Astrocyte (in vitro differentiated cells and primary cell): ENCODE measurements at regions not wholly inside any gene's neighbourhood (a gene's known extent, or its start where the extent isn't known, plus 50 kb on each side); places are given as distances from the start of the nearest gene placed in this dataset.

Experiments
- DNase-seq: peaks from one replicate; pipeline ENCODE4 v3.0.0-alpha.2; 2010; ENCODE audit warnings: low read depth
- FAIRE-seq: peaks from 2 replicates; lab custom pipeline; 2011; peaks lifted over from hg19 to GRCh38; lab: Jason Lieb, UNC
- H2AFZ ChIP-seq: 2 replicates; pipeline ENCODE4 v1.6.0; 2012; ENCODE audit warnings: low read depth, low read length, inconsistent platforms
- H3K27ac ChIP-seq: 2 replicates; pipeline ENCODE4 v1.5.1; 2011; ENCODE audit warnings: low read depth, low read length, inconsistent platforms
- H3K27me3 ChIP-seq: 2 replicates; pipeline ENCODE4 v1.6.0; 2011; ENCODE audit warnings: low read length, inconsistent platforms; ENCODE audit not compliant: insufficient read depth
- H3K36me3 ChIP-seq: 2 replicates; pipeline ENCODE4 v1.5.1; 2011; ENCODE audit warnings: low read length, inconsistent platforms; ENCODE audit not compliant: insufficient read depth
- H3K4me1 ChIP-seq: 2 replicates; pipeline ENCODE4 v1.5.1; 2011; ENCODE audit warnings: low read length, inconsistent platforms; ENCODE audit not compliant: insufficient read depth
- H3K4me2 ChIP-seq: 2 replicates; pipeline ENCODE4 v1.6.0; 2012; ENCODE audit warnings: low read length, inconsistent platforms
- H3K4me3 ChIP-seq: 2 replicates; pipeline ENCODE4 v1.5.1; 2011; ENCODE audit warnings: low read depth, mild to moderate bottlenecking, low read length, inconsistent platforms; ENCODE audit not compliant: insufficient read depth
- H3K79me2 ChIP-seq: 2 replicates; pipeline ENCODE4 v1.6.0; 2012; ENCODE audit warnings: mild to moderate bottlenecking, low read length, inconsistent platforms; ENCODE audit not compliant: insufficient read depth
- H3K9ac ChIP-seq: 2 replicates; pipeline ENCODE4 v1.6.0; 2012; ENCODE audit warnings: mild to moderate bottlenecking, low read length, inconsistent platforms
- H3K9me3 ChIP-seq: 2 replicates; pipeline ENCODE4 v1.5.1; 2012; ENCODE audit warnings: low read depth, mild to moderate bottlenecking, low read length, inconsistent platforms; ENCODE audit not compliant: insufficient read depth
- H4K20me1 ChIP-seq: 2 replicates; pipeline ENCODE4 v1.6.0; 2012; ENCODE audit warnings: low read length, inconsistent platforms; ENCODE audit not compliant: insufficient read depth
- H3K27ac Mint-ChIP-seq: one replicate; pipeline ENCODE4 v1.8.0; 2021; ENCODE audit warnings: mild to moderate bottlenecking, mixed read lengths; ENCODE audit not compliant: unreplicated experiment
- H3K27me3 Mint-ChIP-seq: one replicate; pipeline ENCODE4 v1.8.0; 2021; ENCODE audit warnings: low read depth, mixed read lengths; ENCODE audit not compliant: unreplicated experiment
- H3K36me3 Mint-ChIP-seq: one replicate; pipeline ENCODE4 v1.8.0; 2021; ENCODE audit warnings: low read depth, mixed read lengths; ENCODE audit not compliant: unreplicated experiment
- H3K4me1 Mint-ChIP-seq: one replicate; pipeline ENCODE4 v1.8.0; 2021; ENCODE audit warnings: low read depth, mixed read lengths; ENCODE audit not compliant: unreplicated experiment
- H3K4me3 Mint-ChIP-seq: one replicate; pipeline ENCODE4 v1.8.0; 2021; ENCODE audit warnings: mild to moderate bottlenecking, moderate library complexity, mixed read lengths; ENCODE audit not compliant: unreplicated experiment
- H3K9me3 Mint-ChIP-seq: one replicate; pipeline ENCODE4 v1.8.0; 2021; ENCODE audit warnings: mild to moderate bottlenecking, mixed read lengths; ENCODE audit not compliant: unreplicated experiment
- EZH2 ChIP-seq: IDR thresholded peaks from 2 replicates; pipeline ENCODE4 v1.6.1; 2012; ENCODE audit warnings: mild to moderate bottlenecking, low read length, inconsistent platforms; ENCODE audit not compliant: insufficient read depth
- TF ChIP-seq, protein P1 (sequence below): IDR thresholded peaks from 2 replicates; pipeline ENCODE4 v1.5.1; 2011; ENCODE audit warnings: low read depth, mild to moderate bottlenecking, inconsistent platforms, low read length, moderate library complexity; ENCODE audit not compliant: insufficient read depth

GRCh38 chr13:53217194-53217593, 188.6 kb downstream of the OLFM4 start:
- H3K4me3 ChIP-seq, result no peak overlapping the region
- no peak overlapping the region for H3K4me2 ChIP-seq
- no peak for TF ChIP-seq EZH2
- TF ChIP-seq, protein P1, sequence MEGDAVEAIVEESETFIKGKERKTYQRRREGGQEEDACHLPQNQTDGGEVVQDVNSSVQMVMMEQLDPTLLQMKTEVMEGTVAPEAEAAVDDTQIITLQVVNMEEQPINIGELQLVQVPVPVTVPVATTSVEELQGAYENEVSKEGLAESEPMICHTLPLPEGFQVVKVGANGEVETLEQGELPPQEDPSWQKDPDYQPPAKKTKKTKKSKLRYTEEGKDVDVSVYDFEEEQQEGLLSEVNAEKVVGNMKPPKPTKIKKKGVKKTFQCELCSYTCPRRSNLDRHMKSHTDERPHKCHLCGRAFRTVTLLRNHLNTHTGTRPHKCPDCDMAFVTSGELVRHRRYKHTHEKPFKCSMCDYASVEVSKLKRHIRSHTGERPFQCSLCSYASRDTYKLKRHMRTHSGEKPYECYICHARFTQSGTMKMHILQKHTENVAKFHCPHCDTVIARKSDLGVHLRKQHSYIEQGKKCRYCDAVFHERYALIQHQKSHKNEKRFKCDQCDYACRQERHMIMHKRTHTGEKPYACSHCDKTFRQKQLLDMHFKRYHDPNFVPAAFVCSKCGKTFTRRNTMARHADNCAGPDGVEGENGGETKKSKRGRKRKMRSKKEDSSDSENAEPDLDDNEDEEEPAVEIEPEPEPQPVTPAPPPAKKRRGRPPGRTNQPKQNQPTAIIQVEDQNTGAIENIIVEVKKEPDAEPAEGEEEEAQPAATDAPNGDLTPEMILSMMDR, result no peak
- no peaks in the 10 kb centered on the region for H4K20me1 ChIP-seq
- H3K9ac ChIP-seq, result no peak overlapping the region
- no peaks in the 10 kb centered on the region for H3K27me3 ChIP-seq
- no peaks in the 10 kb centered on the region for H3K4me1 Mint-ChIP-seq
- no peak overlapping the region for H3K27ac Mint-ChIP-seq
- H3K9me3 Mint-ChIP-seq, result no peaks in the 10 kb centered on the region
- H3K9me3 ChIP-seq, result peaks cover 3% of the 10 kb centered on the region
- no peaks in the 10 kb centered on the region for H3K4me1 ChIP-seq
- FAIRE-seq (no peak), DNase-seq (no peak)
- H3K36me3 Mint-ChIP-seq, result no peaks in the 10 kb centered on the region
- no peak overlapping the region for H3K27ac ChIP-seq
- H3K36me3 ChIP-seq, result no peaks in the 10 kb centered on the region
- no peak overlapping the region for H2AFZ ChIP-seq
- no peaks in the 10 kb centered on the region for H3K79me2 ChIP-seq
- H3K4me3 Mint-ChIP-seq, result no peak overlapping the region
- H3K27me3 Mint-ChIP-seq, result no peaks in the 10 kb centered on the region

DNA sequence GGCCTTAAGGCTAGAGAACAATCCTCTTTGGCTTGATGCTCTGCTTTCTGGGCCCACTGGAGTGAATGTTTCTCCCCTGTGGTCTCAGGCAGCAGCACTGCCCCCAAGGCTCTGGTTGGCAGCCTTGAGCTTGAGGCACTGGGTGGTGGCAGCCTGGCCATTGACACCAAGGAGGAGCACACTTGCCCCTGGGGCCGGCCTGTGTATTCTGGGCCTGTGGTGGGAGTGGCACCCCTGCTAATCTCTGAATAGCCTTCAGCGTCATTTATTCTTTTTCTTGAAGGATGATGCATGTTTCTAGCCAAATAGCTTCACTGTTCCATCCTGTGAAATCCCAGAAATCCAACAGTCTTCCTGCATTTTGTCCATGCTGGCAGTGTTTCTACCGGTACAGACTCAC, 191.4 kb downstream of the OLFM4 start:
- TF ChIP-seq EZH2, result no peak
- Mint-ChIP-seq H3K4me1 (no peaks in the 10 kb centered on the region), H3K27me3 (no peaks in the 10 kb centered on the region), H3K4me3 (no peak overlapping the region), H3K36me3 (no peaks in the 10 kb centered on the region), H3K9me3 (peaks cover 3% of the 10 kb centered on the region), H3K27ac (no peak overlapping the region)
- no peaks in the 10 kb centered on the region for H3K36me3 ChIP-seq
- no peak overlapping the region for H2AFZ ChIP-seq
- no peak overlapping the region for H3K4me2 ChIP-seq
- no peaks in the 10 kb centered on the region for H3K4me1 ChIP-seq
- no peaks in the 10 kb centered on the region for H4K20me1 ChIP-seq
- H3K27me3 ChIP-seq, result no peaks in the 10 kb centered on the region
- H3K27ac ChIP-seq, result no peak overlapping the region
- peaks cover 3% of the 10 kb centered on the region for H3K9me3 ChIP-seq
- H3K9ac ChIP-seq, result no peak overlapping the region
- no peaks in the 10 kb centered on the region for H3K79me2 ChIP-seq
- DNase-seq, result no peak
- no peak for FAIRE-seq
- no peak overlapping the region for H3K4me3 ChIP-seq

DNA sequence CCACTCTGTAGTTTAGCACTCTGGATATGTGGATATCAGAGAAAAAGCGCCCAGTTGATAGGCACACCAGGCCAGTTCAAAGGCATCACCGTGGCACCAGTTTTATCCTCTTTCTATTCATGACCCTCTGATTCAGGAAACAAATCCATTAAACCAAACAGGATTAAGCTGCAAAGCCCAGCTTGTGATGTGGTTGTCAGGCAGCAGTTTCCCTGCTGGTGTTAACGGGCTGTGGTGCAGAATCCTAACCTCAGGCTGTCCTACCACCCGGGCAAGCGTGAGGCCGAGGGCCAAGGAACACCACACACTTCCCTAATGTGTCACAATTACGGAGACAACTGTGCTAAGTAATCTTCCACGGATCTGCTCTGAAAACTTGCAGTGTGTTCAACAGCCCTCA, 209.1 kb downstream of the OLFM4 start:
- H2AFZ ChIP-seq, result no peak overlapping the region
- FAIRE-seq (no peak), DNase-seq (no peak)
- no peak for TF ChIP-seq EZH2
- TF ChIP-seq, protein P1, result no peak
- no peaks in the 10 kb centered on the region for H3K36me3 Mint-ChIP-seq
- no peaks in the 10 kb centered on the region for H3K4me1 ChIP-seq
- no peak overlapping the region for H3K4me3 ChIP-seq
- no peak overlapping the region for H3K27ac Mint-ChIP-seq
- H3K79me2 ChIP-seq, result no peaks in the 10 kb centered on the region
- no peak overlapping the region for H3K9ac ChIP-seq
- H3K27ac ChIP-seq, result no peak overlapping the region
- no peaks in the 10 kb centered on the region for H3K36me3 ChIP-seq
- no peaks in the 10 kb centered on the region for H3K27me3 Mint-ChIP-seq
- no peaks in the 10 kb centered on the region for H3K4me1 Mint-ChIP-seq
- H3K4me2 ChIP-seq, result no peak overlapping the region
- H4K20me1 ChIP-seq, result no peaks in the 10 kb centered on the region
- H3K9me3 ChIP-seq, result no peaks in the 10 kb centered on the region
- H3K4me3 Mint-ChIP-seq, result no peak overlapping the region
- H3K9me3 Mint-ChIP-seq, result no peaks in the 10 kb centered on the region
- no peaks in the 10 kb centered on the region for H3K27me3 ChIP-seq
